LoVo (cell line): ENCODE measurements at regions not wholly inside any gene's neighbourhood (a gene's known extent, or its start where the extent isn't known, plus 50 kb on each side); places are given as distances from the start of the nearest gene placed in this dataset.

Source experiments
- DNase-seq: peaks from one replicate; pipeline ENCODE4 v3.0.0-alpha.2; 2016; ENCODE audit warnings: low spot score

GRCh38 chr2:128450211-128451024, 131.8 kb upstream of the HS6ST1 start:
- DNase-seq: no peak

- no peak for DNase-seq
Observed at GRCh38 chr2:128451084-128452023, 132.7 kb upstream of the HS6ST1 start.

GRCh38 chr2:128452024-128452411, 133.3 kb upstream of the HS6ST1 start:
- no peak for DNase-seq

- no peak for DNase-seq
Observed at GRCh38 chr2:128452536-128453530, 134.2 kb upstream of the HS6ST1 start.

- DNase-seq: no peak
Observed at GRCh38 chr2:128454980-128455720, 136.5 kb upstream of the HS6ST1 start.

- DNase-seq: no peak
Observed at GRCh38 chr2:128455721-128456050, 137.0 kb upstream of the HS6ST1 start.

GRCh38 chr2:128456281-128456680, 137.6 kb upstream of the HS6ST1 start:
- no peak for DNase-seq

- no peak for DNase-seq
Observed at GRCh38 chr2:128457006-128457604, 138.4 kb upstream of the HS6ST1 start.

- no peak for DNase-seq
Observed at GRCh38 chr2:128457716-128458115, 139.0 kb upstream of the HS6ST1 start.

- DNase-seq: no peak
Observed at GRCh38 chr2:128458505-128458904, 139.8 kb upstream of the HS6ST1 start.

- no peak for DNase-seq
Observed at GRCh38 chr2:128464456-128464855, 145.8 kb upstream of the HS6ST1 start.

- DNase-seq: no peak
Observed at GRCh38 chr2:128465246-128466170, 146.8 kb upstream of the HS6ST1 start.

- no peak for DNase-seq
Observed at GRCh38 chr2:128466376-128466775, 147.7 kb upstream of the HS6ST1 start.

GRCh38 chr2:128466776-128467175, 148.1 kb upstream of the HS6ST1 start:
- no peak for DNase-seq

GRCh38 chr2:128467321-128467969, 148.8 kb upstream of the HS6ST1 start:
- DNase-seq: no peak

GRCh38 chr2:128468186-128468920, 149.7 kb upstream of the HS6ST1 start:
- DNase-seq: no peak

GRCh38 chr2:128469203-128469602, 150.5 kb upstream of the HS6ST1 start:
- no peak for DNase-seq

GRCh38 chr2:128469875-128470274, 151.2 kb upstream of the HS6ST1 start:
- no peak for DNase-seq
